ENCODE measurements at regions not wholly inside any gene's neighbourhood (a gene's known extent, or its start where the extent isn't known, plus 50 kb on each side); places are given as distances from the start of the nearest gene placed in this dataset.

GRCh38 chr16:77562497-77562896 is 127.7 kb upstream of the ADAMTS18 start:
- DNase-seq = no peak
- no peaks in the 10 kb centered on the region for H3K27me3 ChIP-seq (ENCODE audit: low read depth)
- ATAC-seq = no peak

GRCh38 chr16:77564791-77565390 is 130.1 kb upstream of the ADAMTS18 start:
- ATAC-seq = no peak
- Histone ChIP-seq H3K27ac (no peak overlapping the region), H3K36me3 (no peaks in the 10 kb centered on the region), H3K27me3 (ENCODE audit: low read depth) (no peaks in the 10 kb centered on the region), H3K9me3 (no peaks in the 10 kb centered on the region), H3K4me1 (no peaks in the 10 kb centered on the region), H3K4me3 (no peak overlapping the region)
- intact Hi-C loops (cut with DNase I) = no loop called here
- TF ChIP-seq CTCF (IDR thresholded peaks at IDR 0.05) = no peak
- no peak for DNase-seq

More at GRCh38 chr16:77562497-77562896, 127.7 kb upstream of the ADAMTS18 start:
- intact Hi-C loops (cut with DNase I) = no loop called here
- Histone ChIP-seq H3K27ac (no peak overlapping the region), H3K4me1 (no peaks in the 10 kb centered on the region), H3K9me3 (no peaks in the 10 kb centered on the region), H3K36me3 (no peaks in the 10 kb centered on the region), H3K4me3 (no peak overlapping the region)
- TF ChIP-seq CTCF (IDR thresholded peaks at IDR 0.05) = no peak

DNA sequence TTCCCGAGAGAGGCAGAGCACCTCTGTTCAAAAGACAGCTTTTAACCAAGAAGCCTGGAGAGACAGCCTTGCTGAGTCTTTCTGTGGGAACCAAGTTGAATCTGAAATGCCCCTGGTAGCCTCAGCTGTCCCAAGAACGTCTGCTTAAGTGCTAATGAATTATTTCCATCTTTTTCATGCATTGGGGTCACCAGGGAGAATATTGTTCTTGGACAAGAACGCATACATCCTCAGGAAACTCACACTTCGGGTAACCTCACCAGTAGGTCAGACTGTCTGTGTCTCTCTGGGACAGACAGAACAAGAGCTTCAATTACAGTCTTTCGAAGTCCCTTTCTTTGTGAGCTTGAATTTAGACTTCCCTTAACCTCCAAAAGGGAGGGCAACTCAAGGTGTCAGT is 134.6 kb upstream of the ADAMTS18 start:
- H3K4me1 ChIP-seq = no peaks in the 10 kb centered on the region
- no peak overlapping the region for H3K27ac ChIP-seq
- H3K4me3 ChIP-seq = no peak overlapping the region
- intact Hi-C loops (cut with DNase I) = no loop called here
- ATAC-seq (no peak), DNase-seq (no peak)
- no peaks in the 10 kb centered on the region for H3K27me3 ChIP-seq (ENCODE audit: low read depth)
- H3K36me3 ChIP-seq = no peaks in the 10 kb centered on the region
- no peak for TF ChIP-seq CTCF (IDR thresholded peaks at IDR 0.05)
- H3K9me3 ChIP-seq = no peaks in the 10 kb centered on the region

DNA sequence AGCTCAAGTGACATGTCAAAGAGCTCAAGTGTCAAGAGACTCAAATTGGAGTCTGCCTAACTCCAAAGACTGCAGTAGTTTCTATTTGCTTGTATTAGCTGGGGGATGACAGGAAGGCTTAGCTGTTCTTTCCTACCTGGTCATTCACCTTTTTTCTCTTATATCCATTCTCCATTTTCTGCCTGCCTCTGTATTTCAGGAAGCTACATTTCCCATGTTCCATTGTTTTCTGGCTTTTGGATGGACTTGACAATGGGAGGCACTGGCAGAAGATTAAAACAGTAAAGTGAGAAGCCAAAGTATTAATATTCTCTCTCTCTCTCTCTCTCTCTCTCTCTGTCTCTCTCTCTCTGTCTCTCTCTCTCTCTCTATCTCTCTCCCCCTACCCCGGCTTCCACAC is 135.7 kb upstream of the ADAMTS18 start:
- Histone ChIP-seq H3K9me3 (no peaks in the 10 kb centered on the region), H3K27ac (no peak overlapping the region), H3K27me3 (ENCODE audit: low read depth) (no peaks in the 10 kb centered on the region), H3K36me3 (no peaks in the 10 kb centered on the region), H3K4me1 (no peaks in the 10 kb centered on the region), H3K4me3 (no peak overlapping the region)
- no peak for ATAC-seq
- DNase-seq = no peak
- no peak for TF ChIP-seq CTCF (IDR thresholded peaks at IDR 0.05)
- intact Hi-C loops (cut with DNase I) = no loop called here

- no peak for TF ChIP-seq CTCF (IDR thresholded peaks at IDR 0.05)
- no peak overlapping the region for H3K27ac ChIP-seq
- ATAC-seq (no peak), DNase-seq (no peak)
- H3K27me3 ChIP-seq (ENCODE audit: low read depth) = no peaks in the 10 kb centered on the region
- intact Hi-C loops (cut with DNase I) = no loop called here
- no peaks in the 10 kb centered on the region for H3K9me3 ChIP-seq
- no peak overlapping the region for H3K4me3 ChIP-seq
- H3K4me1 ChIP-seq = no peaks in the 10 kb centered on the region
- no peaks in the 10 kb centered on the region for H3K36me3 ChIP-seq
These were observed 136.5 kb upstream of the ADAMTS18 start for GRCh38 chr16:77571115-77571862.

Measured in lower lobe of right lung (tissue), 2 donors.